HL-60 (cell line): ENCODE measurements at regions not wholly inside any gene's neighbourhood (a gene's known extent, or its start where the extent isn't known, plus 50 kb on each side); places are given as distances from the start of the nearest gene placed in this dataset.

ENCODE experiments used
- CTCF ChIP-seq: IDR thresholded peaks from one replicate; pipeline ENCODE4 v1.5.1; 2011; ENCODE audit warnings: low read length, control low read depth, inconsistent platforms; ENCODE audit not compliant: insufficient read depth
- POLR2AphosphoS5 ChIP-seq: IDR thresholded peaks from 2 replicates; pipeline ENCODE4 v1.6.1; 2012; ENCODE audit warnings: low read depth
- REST ChIP-seq: IDR thresholded peaks from 2 replicates; pipeline ENCODE4 v1.6.1; 2012; ENCODE audit warnings: low read depth; ENCODE audit not compliant: insufficient replicate concordance

- TF ChIP-seq CTCF (no peak), REST (no peak), POLR2AphosphoS5 (no peak)
Observed at GRCh38 chr2:231862071-231862470, 64.1 kb downstream of the NPPC start.
